HEK293T (cell line): ENCODE measurements at regions not wholly inside any gene's neighbourhood (a gene's known extent, or its start where the extent isn't known, plus 50 kb on each side); places are given as distances from the start of the nearest gene placed in this dataset.

Experiments used
- CTCF ChIA-PET: fragments of 350-600 bp; formaldehyde crosslinking; extraction: SDS; loops from one replicate; lab custom pipeline; 2021; ENCODE audit warnings: antibody characterized with exemption, inconsistent platforms; lab: Yijun Ruan, JAX
- POLR2A ChIA-PET: fragments of 350-600 bp; formaldehyde crosslinking; extraction: SDS; loops from one replicate; lab custom pipeline; 2020; ENCODE audit warnings: antibody characterized with exemption, inconsistent platforms; lab: Yijun Ruan, JAX
- DNase-seq: peaks from one replicate; pipeline ENCODE4 v3.0.0; 2012; ENCODE audit warnings: mixed read lengths; ENCODE audit errors: extremely low spot score
- ARNT ChIP-seq: fragments of 450-650 bp; IDR thresholded peaks from 2 replicates; pipeline ENCODE4 v1.6.1; 2017; ENCODE audit warnings: mild to moderate bottlenecking
- BHLHE40 ChIP-seq: fragments of 450-650 bp; IDR thresholded peaks from 2 replicates; pipeline ENCODE4 v1.6.1; 2016; ENCODE audit warnings: mild to moderate bottlenecking, moderate library complexity, borderline replicate concordance
- CTBP1 ChIP-seq: fragments of 450-650 bp; IDR thresholded peaks from 2 replicates; pipeline ENCODE4 v1.6.1; 2016; ENCODE audit warnings: borderline replicate concordance
- ELF4 ChIP-seq: fragments of 450-650 bp; IDR thresholded peaks from 2 replicates; pipeline ENCODE4 v1.6.1; 2017; ENCODE audit warnings: antibody characterized with exemption
- FOXA1 ChIP-seq: fragments of 450-650 bp; IDR thresholded peaks from 2 replicates; pipeline ENCODE4 v1.6.1; 2016; ENCODE audit warnings: mild to moderate bottlenecking
- FOXK2 ChIP-seq: fragments of 450-650 bp; IDR thresholded peaks from 2 replicates; pipeline ENCODE4 v1.6.1; 2016; ENCODE audit warnings: mild to moderate bottlenecking
- FOXM1 ChIP-seq: fragments of 450-650 bp; IDR thresholded peaks from 2 replicates; pipeline ENCODE4 v1.6.1; 2017; ENCODE audit warnings: mild to moderate bottlenecking, borderline replicate concordance
- HDGF ChIP-seq: fragments of 450-650 bp; IDR thresholded peaks from 2 replicates; pipeline ENCODE4 v1.6.1; 2017; ENCODE audit warnings: antibody characterized with exemption, borderline replicate concordance
- L3MBTL2 ChIP-seq: fragments of 450-650 bp; conservative IDR thresholded peaks from 2 replicates; pipeline ENCODE4 v1.6.1; 2016; ENCODE audit warnings: mild to moderate bottlenecking
- LEF1 ChIP-seq: fragments of 450-650 bp; IDR thresholded peaks from 2 replicates; pipeline ENCODE4 v1.6.1; 2017; ENCODE audit warnings: mild to moderate bottlenecking, borderline replicate concordance
- NFRKB ChIP-seq: fragments of 450-650 bp; IDR thresholded peaks from 2 replicates; pipeline ENCODE4 v1.6.1; 2016; ENCODE audit warnings: mild to moderate bottlenecking, moderate library complexity
- SP1 ChIP-seq: fragments of 450-650 bp; IDR thresholded peaks from 2 replicates; pipeline ENCODE4 v1.6.1; 2017
- SUZ12 ChIP-seq: fragments of 450-650 bp; IDR thresholded peaks from 2 replicates; pipeline ENCODE4 v1.6.1; 2016; ENCODE audit warnings: mild to moderate bottlenecking
- TARDBP ChIP-seq: fragments of 450-650 bp; IDR thresholded peaks from 2 replicates; pipeline ENCODE4 v1.6.1; 2016
- ZNF384 ChIP-seq: fragments of 450-650 bp; IDR thresholded peaks from 2 replicates; pipeline ENCODE4 v1.6.1; 2016
- TF ChIP-seq, protein P1 (sequence below): fragments of 450-650 bp; IDR thresholded peaks from 2 replicates; pipeline ENCODE4 v1.6.1; 2016

- ChIA-PET CTCF (no interaction called here), POLR2A (no interaction called here)
- TF ChIP-seq FOXA1 (no peak), ZNF384 (no peak), ARNT (no peak), LEF1 (no peak), ELF4 (no peak), TARDBP (no peak), FOXM1 (no peak), SUZ12 (no peak), FOXK2 (no peak), SP1 (no peak), BHLHE40 (no peak), HDGF (no peak), L3MBTL2 (no peak), NFRKB (no peak), CTBP1 (no peak)
- TF ChIP-seq, protein P1, sequence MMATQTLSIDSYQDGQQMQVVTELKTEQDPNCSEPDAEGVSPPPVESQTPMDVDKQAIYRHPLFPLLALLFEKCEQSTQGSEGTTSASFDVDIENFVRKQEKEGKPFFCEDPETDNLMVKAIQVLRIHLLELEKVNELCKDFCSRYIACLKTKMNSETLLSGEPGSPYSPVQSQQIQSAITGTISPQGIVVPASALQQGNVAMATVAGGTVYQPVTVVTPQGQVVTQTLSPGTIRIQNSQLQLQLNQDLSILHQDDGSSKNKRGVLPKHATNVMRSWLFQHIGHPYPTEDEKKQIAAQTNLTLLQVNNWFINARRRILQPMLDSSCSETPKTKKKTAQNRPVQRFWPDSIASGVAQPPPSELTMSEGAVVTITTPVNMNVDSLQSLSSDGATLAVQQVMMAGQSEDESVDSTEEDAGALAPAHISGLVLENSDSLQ: no peak
- no peak for DNase-seq
Observed at GRCh38 chr9:22643541-22643940, 196.9 kb downstream of the DMRTA1 start.

- ChIA-PET CTCF (no interaction called here), POLR2A (no interaction called here)
- no peak for DNase-seq
- TF ChIP-seq, protein P1: no peak
- TF ChIP-seq SUZ12 (no peak), TARDBP (no peak), FOXA1 (no peak), LEF1 (no peak), CTBP1 (no peak), FOXM1 (no peak), BHLHE40 (no peak), NFRKB (no peak), FOXK2 (no peak), L3MBTL2 (no peak), HDGF (no peak), ZNF384 (no peak)
Observed at GRCh38 chr9:22645893-22646292, 199.3 kb downstream of the DMRTA1 start.

- POLR2A ChIA-PET: no interaction called here
- TF ChIP-seq LEF1 (no peak), SP1 (no peak), L3MBTL2 (no peak), FOXM1 (no peak), ZNF384 (no peak), ELF4 (no peak), FOXK2 (no peak), FOXA1 (no peak), ARNT (no peak), NFRKB (no peak)
- TF ChIP-seq, protein P1: no peak
- CTCF ChIA-PET: no interaction called here
- no peak for DNase-seq
Observed at GRCh38 chr9:22649384-22649783, 202.8 kb downstream of the DMRTA1 start.

DNA sequence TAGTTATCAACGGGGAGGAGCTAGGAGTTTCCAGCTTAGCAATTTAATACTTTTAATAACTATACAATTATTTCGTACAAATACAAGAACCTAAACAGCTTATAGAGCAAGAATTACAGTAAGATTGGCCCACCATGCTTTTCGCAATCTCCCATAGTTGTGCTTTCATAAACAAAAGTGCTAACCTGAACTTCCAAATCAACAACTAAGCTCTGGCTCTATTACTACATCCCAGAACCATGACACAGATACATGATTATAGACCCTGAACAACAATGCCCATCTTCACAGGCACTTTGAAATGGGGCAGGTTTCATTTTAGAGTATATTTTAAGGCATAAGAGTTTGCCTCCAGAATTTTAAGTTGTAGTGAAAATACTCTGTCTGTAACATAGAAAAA lies 203.5 kb downstream of the DMRTA1 start:
- TF ChIP-seq ARNT (no peak), CTBP1 (no peak), FOXA1 (no peak), ELF4 (no peak), L3MBTL2 (no peak), HDGF (no peak), LEF1 (no peak), SUZ12 (no peak), FOXM1 (no peak)
- TF ChIP-seq, protein P1: no peak
- ChIA-PET POLR2A (no interaction called here), CTCF (no interaction called here)
- no peak for DNase-seq

GRCh38 chr9:22650946-22651345 lies 204.3 kb downstream of the DMRTA1 start:
- ChIA-PET POLR2A (no interaction called here), CTCF (no interaction called here)
- DNase-seq: no peak
- TF ChIP-seq L3MBTL2 (no peak), ELF4 (no peak), SP1 (no peak), BHLHE40 (no peak), NFRKB (no peak), HDGF (no peak), FOXA1 (no peak), ARNT (no peak), LEF1 (no peak), FOXK2 (no peak), TARDBP (no peak), SUZ12 (no peak), ZNF384 (no peak), CTBP1 (no peak), FOXM1 (no peak)
- TF ChIP-seq, protein P1: no peak
